Common myeloid progenitor, CD34-positive (primary cell): ENCODE measurements at regions not wholly inside any gene's neighbourhood (a gene's known extent, or its start where the extent isn't known, plus 50 kb on each side); places are given as distances from the start of the nearest gene placed in this dataset.

Source experiments
- CTCF ChIA-PET: fragments of 350-600 bp; sonication (Branson Sonifier 250); formaldehyde crosslinking; loops from one replicate; lab custom pipeline; 2021; ENCODE audit warnings: antibody characterized with exemption; lab: Charles Lee
- POLR2A ChIA-PET: fragments of 350-600 bp; sonication (Branson Sonifier 250); formaldehyde crosslinking; loops from one replicate; lab custom pipeline; 2021; ENCODE audit warnings: antibody characterized with exemption; lab: Charles Lee
- DNase-seq, 3 donors: peaks; one replicate each; pipeline versions ENCODE4 v3.0.0 to v3.0.0-alpha.2; 2013
- H3K27ac ChIP-seq, 2 experiments: 1 replicate in 1 of 2; 2 replicates in 1 of 2; pipeline ENCODE4 v1.7.0; 2013; ENCODE audit warnings: inconsistent platforms in 2 of 2, low read length in 2 of 2, mild to moderate bottlenecking in 2 of 2, low read depth in 1 of 2, moderate library complexity in 1 of 2; ENCODE audit not compliant: severe bottlenecking in 2 of 2, insufficient read depth in 1 of 2, poor library complexity in 1 of 2
- H3K27me3 ChIP-seq, 5 experiments: replicated peaks in 2 of 5; 1 replicate in 3 of 5; 2 replicates in 2 of 5; pipeline versions ENCODE4 v1.6.1 to v1.7.0; 2013; ENCODE audit warnings: low read length in 4 of 5, mild to moderate bottlenecking in 2 of 5, moderate library complexity in 2 of 5, inconsistent platforms in 1 of 5; ENCODE audit not compliant: insufficient read depth in 5 of 5, control insufficient read depth in 4 of 5
- H3K36me3 ChIP-seq, 4 experiments: 1 replicate in 2 of 4; 2 replicates in 2 of 4; pipeline versions ENCODE4 v1.6.1 to v1.7.0; 2013; ENCODE audit warnings: low read length in 3 of 4, control low read depth in 1 of 4, mild to moderate bottlenecking in 1 of 4; ENCODE audit not compliant: control insufficient read depth in 4 of 4, insufficient read depth in 4 of 4
- H3K4me1 ChIP-seq, 4 experiments: 1 replicate in 3 of 4; 2 replicates in 1 of 4; pipeline versions ENCODE4 v1.6.1 to v1.7.1; 2013; ENCODE audit warnings: low read length in 3 of 4, mild to moderate bottlenecking in 3 of 4, control low read depth in 1 of 4, inconsistent platforms in 1 of 4, moderate library complexity in 1 of 4; ENCODE audit not compliant: control insufficient read depth in 4 of 4, insufficient read depth in 4 of 4; ENCODE audit errors: control extremely low read depth in 1 of 4
- H3K4me3 ChIP-seq, 7 experiments: 1 replicate in 4 of 7; 2 replicates in 3 of 7; pipeline versions ENCODE4 v1.5.1 to v1.7.0; 2013; ENCODE audit warnings: mild to moderate bottlenecking in 7 of 7, low read length in 6 of 7, moderate library complexity in 6 of 7, inconsistent platforms in 2 of 7, low read depth in 2 of 7, control low read depth in 1 of 7; ENCODE audit not compliant: insufficient read depth in 4 of 7, control insufficient read depth in 1 of 7; ENCODE audit errors: extremely low read depth in 1 of 7
- H3K9me3 ChIP-seq, 5 experiments: 1 replicate in 4 of 5; 2 replicates in 1 of 5; pipeline versions ENCODE4 v1.6.1 to v1.7.1; 2013; ENCODE audit warnings: low read length in 4 of 5, mild to moderate bottlenecking in 2 of 5, inconsistent platforms in 1 of 5, low read depth in 1 of 5, moderate library complexity in 1 of 5; ENCODE audit not compliant: control insufficient read depth in 4 of 5, insufficient read depth in 2 of 5; ENCODE audit errors: control extremely low read depth in 1 of 5
- WGBS: methylation state at CpG from one replicate; pipeline ENCODE4 v1.1.5; 2013; ENCODE audit not compliant: insufficient coverage; 5-methylcytosine and 5-hydroxymethylcytosine counted together

GRCh38 chr2:180747728-180748127 lies 232.7 kb upstream of the UBE2E3 start:
- Histone ChIP-seq H3K27me3 (no peaks in the 10 kb centered on the region), H3K4me3 (no peak overlapping the region), H3K27ac (no peak overlapping the region), H3K4me1 (no peaks in the 10 kb centered on the region), H3K36me3 (no peaks in the 10 kb centered on the region), H3K9me3 (no peaks in the 10 kb centered on the region)
- no peak for DNase-seq
- 100% methylated on average over 2 of the region's 3 CpGs for WGBS
- ChIA-PET CTCF (no interaction called here), POLR2A (no interaction called here)

GRCh38 chr2:180743401-180743800 lies 237.0 kb upstream of the UBE2E3 start:
- ChIA-PET POLR2A (no interaction called here), CTCF (no interaction called here)
- H3K27me3 ChIP-seq, result peaks cover 0 to 2% (median 0%) of the 10 kb centered on the region in 5 experiments
- no peak overlapping the region for H3K27ac ChIP-seq
- H3K36me3 ChIP-seq, result no peaks in the 10 kb centered on the region
- WGBS, result 90% methylated on average over 2 of the region's 3 CpGs
- DNase-seq, result no peak
- H3K4me3 ChIP-seq, result no peak overlapping the region
- no peaks in the 10 kb centered on the region for H3K4me1 ChIP-seq
- H3K9me3 ChIP-seq, result no peaks in the 10 kb centered on the region

- Histone ChIP-seq H3K4me1 (no peaks in the 10 kb centered on the region), H3K27me3 (peaks cover 0 to 2% (median 0%) of the 10 kb centered on the region in 5 experiments), H3K27ac (no peak overlapping the region), H3K36me3 (no peaks in the 10 kb centered on the region), H3K4me3 (no peak overlapping the region), H3K9me3 (no peaks in the 10 kb centered on the region)
- WGBS, result 100% methylated on average over 1 of the region's 4 CpGs
- ChIA-PET POLR2A (no interaction called here), CTCF (no interaction called here)
- no peak for DNase-seq
Measured at GRCh38 chr2:180742801-180743200, 237.6 kb upstream of the UBE2E3 start.

DNA sequence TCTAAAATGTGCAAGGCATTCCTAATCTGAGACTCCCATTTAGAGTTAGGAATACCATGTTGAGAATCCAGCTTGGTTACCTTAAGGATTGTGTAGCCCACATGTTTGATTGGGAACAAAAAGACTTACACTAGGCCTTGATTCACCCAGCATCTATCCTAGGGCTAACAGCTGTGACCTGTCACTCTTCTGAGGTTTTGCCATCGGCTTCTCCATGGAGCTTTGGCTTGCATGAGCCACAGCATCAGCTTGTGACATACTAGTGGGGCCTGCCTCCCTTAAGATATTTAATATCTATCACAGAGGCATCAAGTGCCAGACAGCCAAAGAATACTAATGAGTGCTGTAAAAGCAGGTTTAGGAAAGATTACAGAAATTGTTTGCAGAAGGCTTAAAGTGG lies 241.3 kb upstream of the UBE2E3 start:
- no peaks in the 10 kb centered on the region for H3K36me3 ChIP-seq
- H3K4me1 ChIP-seq, result no peaks in the 10 kb centered on the region
- ChIA-PET POLR2A (no interaction called here), CTCF (no interaction called here)
- H3K4me3 ChIP-seq, result no peak overlapping the region
- H3K27ac ChIP-seq, result no peak overlapping the region
- 100% methylated on average over 1 of the region's 1 CpG for WGBS
- DNase-seq, result no peak
- H3K9me3 ChIP-seq, result no peaks in the 10 kb centered on the region
- peaks cover 0 to 2% (median 0%) of the 10 kb centered on the region in 5 experiments for H3K27me3 ChIP-seq

- Histone ChIP-seq H3K27me3 (no peaks in the 10 kb centered on the region), H3K27ac (no peak overlapping the region), H3K9me3 (no peaks in the 10 kb centered on the region), H3K4me1 (no peaks in the 10 kb centered on the region), H3K4me3 (no peak overlapping the region), H3K36me3 (no peaks in the 10 kb centered on the region)
- ChIA-PET POLR2A (no interaction called here), CTCF (no interaction called here)
- WGBS, result 85% methylated on average over 2 of the region's 2 CpGs
- DNase-seq, result no peak
Measured at GRCh38 chr2:180735799-180736198, 244.6 kb upstream of the UBE2E3 start.

DNA sequence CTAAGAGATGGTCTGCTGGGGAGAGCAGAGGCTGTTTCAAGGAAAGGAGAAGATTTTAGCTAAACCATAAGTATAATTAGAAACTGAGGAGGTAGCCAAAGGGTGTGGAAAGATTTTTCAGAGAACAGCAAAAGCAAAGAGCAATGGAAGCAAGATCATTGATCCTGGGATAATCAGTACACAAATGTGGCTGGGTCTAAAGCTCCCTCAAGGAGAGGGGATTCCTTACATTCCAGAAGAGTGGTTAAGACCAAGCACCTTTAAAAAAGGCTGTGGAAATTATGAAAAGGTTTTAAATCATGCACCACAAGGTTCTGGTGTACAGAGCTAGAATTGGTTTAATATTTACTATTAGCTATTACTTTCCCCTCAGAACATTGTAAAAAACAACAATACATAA lies 246.0 kb upstream of the UBE2E3 start:
- no peaks in the 10 kb centered on the region for H3K9me3 ChIP-seq
- no peak for DNase-seq
- no peaks in the 10 kb centered on the region for H3K4me1 ChIP-seq
- CTCF ChIA-PET, result no interaction called here
- H3K27me3 ChIP-seq, result no peaks in the 10 kb centered on the region
- H3K36me3 ChIP-seq, result no peaks in the 10 kb centered on the region
- H3K27ac ChIP-seq, result no peak overlapping the region
- POLR2A ChIA-PET, result no interaction called here
- H3K4me3 ChIP-seq, result no peak overlapping the region

- Histone ChIP-seq H3K4me1 (no peaks in the 10 kb centered on the region), H3K36me3 (no peaks in the 10 kb centered on the region), H3K9me3 (no peaks in the 10 kb centered on the region), H3K27me3 (no peaks in the 10 kb centered on the region), H3K4me3 (no peak overlapping the region), H3K27ac (no peak overlapping the region)
- CTCF ChIA-PET, result no interaction called here
- POLR2A ChIA-PET, result no interaction called here
- no peak for DNase-seq
- no CpG with 5 or more reads among the region's 1 CpG for WGBS
Measured at GRCh38 chr2:180733330-180733729, 247.1 kb upstream of the UBE2E3 start.
